Neural cell (in vitro differentiated cells): ENCODE measurements at regions not wholly inside any gene's neighbourhood (a gene's known extent, or its start where the extent isn't known, plus 50 kb on each side); places are given as distances from the start of the nearest gene placed in this dataset.

Experiments
- H2AFZ ChIP-seq: fragments of 200-600, 300-800 bp; sonication (generic), shearing (Covaris generic); 2 replicates; pipeline ENCODE4 v1.6.0; 2014; ENCODE audit warnings: low read depth, mild to moderate bottlenecking, antibody characterized with exemption, low read length, moderate library complexity
- H3F3A ChIP-seq: fragments of 200-600 bp; shearing (Covaris generic); 2 replicates; pipeline ENCODE4 v1.6.1; 2016; ENCODE audit warnings: mild to moderate bottlenecking, moderate library complexity, mixed read lengths, antibody characterized with exemption, low read length; ENCODE audit not compliant: insufficient read depth, poor library complexity, severe bottlenecking
- H3K27ac ChIP-seq: fragments of 200-600, 300-800 bp; sonication (generic), shearing (Covaris generic); 2 replicates; pipeline ENCODE4 v1.5.1; 2014; ENCODE audit warnings: mild to moderate bottlenecking, low read length, moderate library complexity
- H3K27me3 ChIP-seq: fragments of 300-800, 200-600 bp; sonication (generic), shearing (Covaris generic); 2 replicates; pipeline ENCODE4 v1.6.0; 2014; ENCODE audit warnings: mild to moderate bottlenecking, low read depth, low read length, moderate library complexity; ENCODE audit not compliant: insufficient read depth
- H3K36me3 ChIP-seq: fragments of 300-800, 200-600 bp; sonication (generic), shearing (Covaris generic); 2 replicates; pipeline ENCODE4 v1.5.1; 2014; ENCODE audit warnings: mild to moderate bottlenecking, antibody characterized with exemption, low read length, moderate library complexity; ENCODE audit not compliant: insufficient read depth
- H3K4me2 ChIP-seq: fragments of 300-800, 200-600 bp; sonication (generic), shearing (Covaris generic); 2 replicates; pipeline ENCODE4 v1.6.0; 2014; ENCODE audit warnings: mild to moderate bottlenecking, low read length
- H3K4me3 ChIP-seq: fragments of 300-800, 200-600 bp; sonication (generic), shearing (Covaris generic); 2 replicates; pipeline ENCODE4 v1.5.1; 2014; ENCODE audit warnings: mild to moderate bottlenecking, low read length, moderate library complexity
- H3K79me2 ChIP-seq: fragments of 200-600 bp; shearing (Covaris generic); replicated peaks from 2 replicates; pipeline ENCODE4 v1.6.0; 2014; ENCODE audit warnings: mild to moderate bottlenecking, low read length, moderate library complexity; ENCODE audit not compliant: insufficient read depth
- H3K9ac ChIP-seq: fragments of 300-800, 200-600 bp; sonication (generic), shearing (Covaris generic); 2 replicates; pipeline ENCODE4 v1.6.1; 2016; ENCODE audit warnings: mild to moderate bottlenecking, low read length, mixed read lengths
- H3K9me2 ChIP-seq: fragments of 200-600 bp; shearing (Covaris generic); 2 replicates; pipeline ENCODE4 v1.6.1; 2016; ENCODE audit warnings: mild to moderate bottlenecking, low read length, mixed read lengths; ENCODE audit not compliant: insufficient read depth
- H3K9me3 ChIP-seq: fragments of 200-600, 300-800 bp; sonication (generic), shearing (Covaris generic); 2 replicates; pipeline ENCODE4 v1.6.1; 2016; ENCODE audit warnings: mild to moderate bottlenecking, mixed run types, low read length, moderate library complexity, mixed read lengths
- H4K20me1 ChIP-seq: fragments of 200-600 bp; shearing (Covaris generic); 2 replicates; pipeline ENCODE4 v1.6.1; 2016; ENCODE audit warnings: mild to moderate bottlenecking, mixed run types; ENCODE audit not compliant: insufficient read depth
- EP300 ChIP-seq: fragments of 450-650 bp; conservative IDR thresholded peaks from 2 replicates; pipeline ENCODE4 v1.6.1; 2014; ENCODE audit warnings: antibody characterized with exemption, mild to moderate bottlenecking, moderate library complexity; ENCODE audit not compliant: poor library complexity, severe bottlenecking
- EZH2 ChIP-seq: fragments of 200-600, 300-800 bp; shearing (Covaris generic), sonication (generic); IDR thresholded peaks from 2 replicates; pipeline ENCODE4 v1.6.1; 2014; ENCODE audit warnings: antibody characterized with exemption, low read length, borderline replicate concordance, mild to moderate bottlenecking; ENCODE audit not compliant: insufficient read depth, poor library complexity, severe bottlenecking
- MXI1 ChIP-seq: fragments of 450-650 bp; conservative IDR thresholded peaks from 2 replicates; pipeline ENCODE4 v1.6.1; 2014; ENCODE audit warnings: antibody characterized with exemption, mild to moderate bottlenecking; ENCODE audit not compliant: poor library complexity, severe bottlenecking
- POLR2AphosphoS5 ChIP-seq: IDR thresholded peaks from 2 replicates; pipeline ENCODE4 v1.6.1; 2012
- RAD21 ChIP-seq: fragments of 450-650 bp; conservative IDR thresholded peaks from 2 replicates; pipeline ENCODE4 v1.6.1; 2014; ENCODE audit warnings: antibody characterized with exemption, mild to moderate bottlenecking, moderate library complexity
- SMC3 ChIP-seq: fragments of 450-650 bp; conservative IDR thresholded peaks from 2 replicates; pipeline ENCODE4 v1.6.1; 2014; ENCODE audit warnings: antibody characterized with exemption, mild to moderate bottlenecking, moderate library complexity; ENCODE audit not compliant: poor library complexity
- TAF1 ChIP-seq: IDR thresholded peaks from 2 replicates; pipeline ENCODE4 v1.6.1; 2012; ENCODE audit warnings: low read depth
- TF ChIP-seq, protein P1 (sequence below): fragments of 450-650 bp; IDR thresholded peaks from 2 replicates; pipeline ENCODE4 v1.5.1; 2014; ENCODE audit warnings: antibody characterized with exemption, mild to moderate bottlenecking, moderate library complexity; ENCODE audit not compliant: poor library complexity, severe bottlenecking
- TF ChIP-seq, protein P2 (sequence below): IDR thresholded peaks from 2 replicates; pipeline ENCODE4 v1.6.1; 2012; ENCODE audit warnings: borderline replicate concordance

DNA sequence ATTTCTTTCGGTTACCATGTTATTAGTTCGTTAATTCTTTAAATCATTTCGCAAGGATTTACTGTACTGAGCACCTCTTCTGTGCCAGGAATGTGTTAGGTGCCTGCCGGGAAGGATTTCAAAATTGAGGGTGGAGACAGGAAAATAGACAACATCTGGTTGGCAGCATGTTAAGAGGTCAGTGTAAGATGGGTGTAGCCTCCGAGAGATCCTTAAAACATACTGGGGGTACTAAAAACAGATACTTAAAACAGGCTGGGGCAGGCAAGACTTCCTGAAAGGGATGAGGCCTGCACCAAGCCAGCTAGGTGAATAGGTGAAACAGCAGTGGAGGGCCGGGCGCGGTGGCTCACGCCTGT is 178.0 kb upstream of the SGK1 start:
- Histone ChIP-seq H3K9ac (no peak overlapping the region), H3K9me3 (no peaks in the 10 kb centered on the region), H4K20me1 (no peaks in the 10 kb centered on the region), H3K79me2 (no peaks in the 10 kb centered on the region), H3K36me3 (no peaks in the 10 kb centered on the region), H3K9me2 (no peaks in the 10 kb centered on the region), H3K4me2 (no peak overlapping the region), H3K27ac (no peak overlapping the region), H3F3A (no peaks in the 10 kb centered on the region), H3K27me3 (no peaks in the 10 kb centered on the region), H2AFZ (no peak overlapping the region), H3K4me3 (no peak overlapping the region)
- TF ChIP-seq RAD21 = no peak
- TF ChIP-seq, protein P1, sequence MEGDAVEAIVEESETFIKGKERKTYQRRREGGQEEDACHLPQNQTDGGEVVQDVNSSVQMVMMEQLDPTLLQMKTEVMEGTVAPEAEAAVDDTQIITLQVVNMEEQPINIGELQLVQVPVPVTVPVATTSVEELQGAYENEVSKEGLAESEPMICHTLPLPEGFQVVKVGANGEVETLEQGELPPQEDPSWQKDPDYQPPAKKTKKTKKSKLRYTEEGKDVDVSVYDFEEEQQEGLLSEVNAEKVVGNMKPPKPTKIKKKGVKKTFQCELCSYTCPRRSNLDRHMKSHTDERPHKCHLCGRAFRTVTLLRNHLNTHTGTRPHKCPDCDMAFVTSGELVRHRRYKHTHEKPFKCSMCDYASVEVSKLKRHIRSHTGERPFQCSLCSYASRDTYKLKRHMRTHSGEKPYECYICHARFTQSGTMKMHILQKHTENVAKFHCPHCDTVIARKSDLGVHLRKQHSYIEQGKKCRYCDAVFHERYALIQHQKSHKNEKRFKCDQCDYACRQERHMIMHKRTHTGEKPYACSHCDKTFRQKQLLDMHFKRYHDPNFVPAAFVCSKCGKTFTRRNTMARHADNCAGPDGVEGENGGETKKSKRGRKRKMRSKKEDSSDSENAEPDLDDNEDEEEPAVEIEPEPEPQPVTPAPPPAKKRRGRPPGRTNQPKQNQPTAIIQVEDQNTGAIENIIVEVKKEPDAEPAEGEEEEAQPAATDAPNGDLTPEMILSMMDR = no peak
- TF ChIP-seq TAF1 = no peak
- no peak for TF ChIP-seq SMC3
- no peak for TF ChIP-seq POLR2AphosphoS5
- no peak for TF ChIP-seq MXI1
- no peak for TF ChIP-seq EP300
- TF ChIP-seq, protein P2, sequence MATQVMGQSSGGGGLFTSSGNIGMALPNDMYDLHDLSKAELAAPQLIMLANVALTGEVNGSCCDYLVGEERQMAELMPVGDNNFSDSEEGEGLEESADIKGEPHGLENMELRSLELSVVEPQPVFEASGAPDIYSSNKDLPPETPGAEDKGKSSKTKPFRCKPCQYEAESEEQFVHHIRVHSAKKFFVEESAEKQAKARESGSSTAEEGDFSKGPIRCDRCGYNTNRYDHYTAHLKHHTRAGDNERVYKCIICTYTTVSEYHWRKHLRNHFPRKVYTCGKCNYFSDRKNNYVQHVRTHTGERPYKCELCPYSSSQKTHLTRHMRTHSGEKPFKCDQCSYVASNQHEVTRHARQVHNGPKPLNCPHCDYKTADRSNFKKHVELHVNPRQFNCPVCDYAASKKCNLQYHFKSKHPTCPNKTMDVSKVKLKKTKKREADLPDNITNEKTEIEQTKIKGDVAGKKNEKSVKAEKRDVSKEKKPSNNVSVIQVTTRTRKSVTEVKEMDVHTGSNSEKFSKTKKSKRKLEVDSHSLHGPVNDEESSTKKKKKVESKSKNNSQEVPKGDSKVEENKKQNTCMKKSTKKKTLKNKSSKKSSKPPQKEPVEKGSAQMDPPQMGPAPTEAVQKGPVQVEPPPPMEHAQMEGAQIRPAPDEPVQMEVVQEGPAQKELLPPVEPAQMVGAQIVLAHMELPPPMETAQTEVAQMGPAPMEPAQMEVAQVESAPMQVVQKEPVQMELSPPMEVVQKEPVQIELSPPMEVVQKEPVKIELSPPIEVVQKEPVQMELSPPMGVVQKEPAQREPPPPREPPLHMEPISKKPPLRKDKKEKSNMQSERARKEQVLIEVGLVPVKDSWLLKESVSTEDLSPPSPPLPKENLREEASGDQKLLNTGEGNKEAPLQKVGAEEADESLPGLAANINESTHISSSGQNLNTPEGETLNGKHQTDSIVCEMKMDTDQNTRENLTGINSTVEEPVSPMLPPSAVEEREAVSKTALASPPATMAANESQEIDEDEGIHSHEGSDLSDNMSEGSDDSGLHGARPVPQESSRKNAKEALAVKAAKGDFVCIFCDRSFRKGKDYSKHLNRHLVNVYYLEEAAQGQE = no peak
- TF ChIP-seq EZH2 = no peak

DNA sequence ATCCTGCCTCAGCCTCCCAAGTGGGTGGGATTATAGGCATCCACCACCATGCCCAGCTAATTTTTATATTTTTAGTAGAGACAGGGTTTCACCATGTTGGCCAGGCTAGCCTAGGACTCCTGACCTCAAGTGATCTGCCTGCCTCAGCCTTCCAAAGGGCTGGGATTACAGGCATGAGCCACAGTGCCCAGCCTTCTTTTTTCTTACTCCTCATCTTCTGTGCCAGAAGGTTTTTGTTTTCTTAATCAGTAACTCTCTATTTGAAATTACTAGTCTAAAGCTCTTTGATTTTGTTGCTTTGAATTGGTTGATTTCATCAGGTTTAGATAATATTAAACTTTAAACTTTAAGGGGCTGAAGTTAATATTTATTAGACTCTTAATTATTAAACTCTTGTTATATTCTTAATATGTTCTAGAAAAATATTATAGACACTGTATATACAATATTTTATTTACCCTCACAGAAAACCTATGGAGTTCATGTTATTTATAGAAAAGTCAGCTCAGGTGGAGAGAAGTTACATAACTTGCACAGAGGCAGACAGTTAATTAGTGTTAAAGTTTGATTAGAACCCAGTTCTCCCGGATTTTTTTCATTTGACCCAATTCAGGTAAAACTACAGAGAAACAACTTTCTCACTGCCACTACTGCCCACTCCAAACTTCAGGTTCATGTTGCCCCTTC is 177.4 kb upstream of the SGK1 start:
- TF ChIP-seq, protein P2 = no peak
- TF ChIP-seq POLR2AphosphoS5 = no peak
- TF ChIP-seq EZH2 = no peak
- TF ChIP-seq TAF1 = no peak
- no peak for TF ChIP-seq EP300
- TF ChIP-seq SMC3 = no peak
- no peak for TF ChIP-seq MXI1
- TF ChIP-seq RAD21 = no peak
- TF ChIP-seq, protein P1 = no peak
- Histone ChIP-seq H3K4me3 (no peak overlapping the region), H3K27ac (no peak overlapping the region), H3K9ac (no peak overlapping the region), H3K4me2 (no peak overlapping the region), H3F3A (no peaks in the 10 kb centered on the region), H2AFZ (no peak overlapping the region), H3K27me3 (no peaks in the 10 kb centered on the region), H3K36me3 (no peaks in the 10 kb centered on the region), H3K79me2 (no peaks in the 10 kb centered on the region), H4K20me1 (no peaks in the 10 kb centered on the region), H3K9me3 (no peaks in the 10 kb centered on the region), H3K9me2 (no peaks in the 10 kb centered on the region)
